HG02610 (cell line): ENCODE measurements at regions not wholly inside any gene's neighbourhood (a gene's known extent, or its start where the extent isn't known, plus 50 kb on each side); places are given as distances from the start of the nearest gene placed in this dataset.

ENCODE experiments used
- ATAC-seq: cut with Tn5 transposase; IDR thresholded peaks from one replicate; pipeline ENCODE4 v1.9.1; 2021; ENCODE audit warnings: mild to moderate bottlenecking, moderate library complexity; ENCODE audit not compliant: unreplicated experiment

DNA sequence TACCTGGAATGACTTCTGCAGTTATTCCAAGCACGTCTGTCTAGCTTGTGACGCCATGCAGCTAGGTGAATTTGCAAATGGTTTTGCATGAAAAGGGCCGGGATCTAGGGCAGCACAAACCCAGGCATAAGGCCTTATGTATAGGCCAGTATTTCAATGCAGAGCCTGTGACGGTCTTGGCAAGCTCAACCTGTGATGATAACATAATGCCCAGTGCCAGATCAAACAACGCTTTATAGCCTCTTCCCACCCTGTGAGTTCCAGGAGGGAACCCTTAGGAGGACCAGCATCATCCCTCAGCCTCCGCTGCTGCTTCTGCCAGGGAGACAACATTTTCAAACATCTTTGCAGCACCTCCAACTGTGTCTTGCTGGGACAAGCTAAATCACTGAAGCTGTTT is 390.7 kb downstream of the INHBA start:
- no peak for ATAC-seq

DNA sequence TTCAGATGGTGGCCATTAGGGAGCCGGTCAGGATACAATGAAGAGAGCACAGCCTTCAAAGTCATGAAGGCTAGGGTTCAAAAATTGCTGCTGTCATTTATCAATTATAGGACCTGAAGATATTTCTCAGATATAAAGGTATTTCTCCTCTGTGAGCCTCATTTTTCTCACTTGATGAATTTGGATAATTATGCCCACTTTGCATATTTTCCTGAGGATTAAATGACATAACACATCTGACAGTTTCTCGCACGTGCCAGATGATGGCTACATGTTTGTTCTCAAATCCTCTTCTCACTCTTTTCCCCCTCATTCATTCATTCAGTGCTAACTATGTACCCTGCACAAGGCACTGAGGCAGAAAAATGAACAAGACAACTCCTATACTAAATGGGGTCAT is 391.6 kb downstream of the INHBA start:
- ATAC-seq, result no peak

DNA sequence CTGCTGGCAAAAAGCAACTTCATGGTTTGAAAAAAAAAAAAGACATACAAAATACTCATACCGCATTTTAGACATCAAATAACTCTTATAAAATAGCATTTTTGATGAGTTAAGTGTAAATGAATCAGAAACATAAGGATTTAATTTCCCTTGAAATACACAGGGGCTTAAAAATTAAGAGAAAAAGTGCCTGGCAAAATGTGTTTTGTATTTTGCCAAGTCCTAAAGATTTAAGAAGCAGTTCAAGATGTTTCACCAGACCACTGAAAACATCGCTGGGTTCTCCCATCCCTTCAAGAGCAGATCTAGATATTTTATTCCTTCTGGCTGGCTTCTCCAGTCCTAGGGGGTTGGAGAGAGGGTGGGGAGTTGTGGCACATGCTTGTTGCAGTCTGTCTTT is 396.4 kb downstream of the INHBA start:
- no peak for ATAC-seq

DNA sequence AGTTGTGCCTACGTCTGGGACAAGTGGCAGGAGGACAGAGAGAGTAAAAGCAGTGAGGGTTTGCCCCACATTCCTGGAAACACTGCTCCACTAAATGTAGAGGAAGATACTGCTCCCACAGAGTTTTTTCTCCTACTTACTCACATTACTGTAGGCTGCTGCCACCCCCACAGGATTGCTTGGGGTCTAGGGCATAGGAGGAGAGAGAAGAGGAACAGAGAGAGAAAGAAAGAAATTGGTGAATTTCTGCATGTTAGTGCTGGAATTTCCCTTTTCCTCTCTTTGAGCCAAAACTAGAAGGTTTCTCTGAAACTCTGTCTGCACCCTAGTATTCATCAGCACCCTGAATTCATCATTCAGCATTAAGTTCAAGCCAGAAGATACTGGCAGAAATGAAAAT is 397.9 kb downstream of the INHBA start:
- ATAC-seq, result no peak

DNA sequence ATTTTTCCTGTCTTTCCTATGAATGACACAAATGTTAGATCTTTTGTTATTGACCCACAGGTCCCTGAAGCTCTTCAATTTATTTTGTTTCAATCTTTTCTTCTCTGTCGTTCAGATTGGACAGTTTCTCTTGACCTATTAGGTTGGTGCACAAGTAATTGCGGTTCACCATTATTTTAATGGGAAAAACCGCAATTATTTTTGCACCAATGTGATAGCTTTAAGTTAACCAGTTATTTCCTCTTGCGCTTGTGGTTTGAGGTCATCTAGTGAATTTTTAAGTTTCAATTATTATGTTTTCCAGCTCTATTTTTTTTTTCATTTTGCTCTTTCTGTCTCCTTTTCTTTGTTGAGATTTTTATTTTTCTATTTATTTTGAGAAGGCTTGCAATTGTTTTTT is 399.2 kb downstream of the INHBA start:
- ATAC-seq, result no peak

DNA sequence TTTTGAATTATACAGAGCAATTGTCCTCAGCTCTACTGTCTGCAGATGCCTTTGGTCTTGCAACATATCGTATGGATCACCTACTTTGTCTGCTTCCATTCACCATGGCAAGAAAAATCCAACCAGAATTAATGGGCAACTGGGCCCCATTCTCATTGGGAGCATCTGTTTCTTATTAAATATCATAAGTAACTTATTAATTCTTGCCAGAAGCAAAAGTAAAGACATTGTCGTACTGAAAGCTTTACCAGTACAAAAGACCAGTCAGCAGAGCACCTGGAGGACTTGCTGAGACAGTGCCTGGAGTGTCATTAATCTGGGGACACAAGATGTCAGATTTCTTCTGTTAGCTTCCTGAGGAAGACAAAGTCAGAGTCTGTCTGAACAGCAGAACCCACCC is 404.5 kb downstream of the INHBA start:
- no peak for ATAC-seq

DNA sequence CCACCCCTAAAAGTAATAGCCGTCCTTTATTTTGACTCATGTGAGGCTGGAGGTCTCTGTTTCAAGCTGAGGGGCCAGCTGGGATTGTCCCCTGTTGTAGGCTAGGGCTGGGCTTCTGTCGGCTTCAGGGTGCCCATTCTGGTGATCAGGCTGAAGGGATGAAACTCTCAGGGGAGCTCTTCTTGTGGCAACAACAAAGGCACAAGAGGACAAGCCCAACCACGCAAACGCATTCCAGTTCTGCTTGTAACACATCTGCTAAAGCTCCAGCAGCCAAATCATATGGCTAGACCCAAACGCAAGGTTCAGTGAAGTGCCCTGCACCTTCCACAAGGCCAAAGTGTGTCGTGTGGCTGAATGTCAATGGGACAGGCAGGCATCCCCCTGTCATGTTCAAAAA is 405.7 kb downstream of the INHBA start:
- ATAC-seq, result no peak

DNA sequence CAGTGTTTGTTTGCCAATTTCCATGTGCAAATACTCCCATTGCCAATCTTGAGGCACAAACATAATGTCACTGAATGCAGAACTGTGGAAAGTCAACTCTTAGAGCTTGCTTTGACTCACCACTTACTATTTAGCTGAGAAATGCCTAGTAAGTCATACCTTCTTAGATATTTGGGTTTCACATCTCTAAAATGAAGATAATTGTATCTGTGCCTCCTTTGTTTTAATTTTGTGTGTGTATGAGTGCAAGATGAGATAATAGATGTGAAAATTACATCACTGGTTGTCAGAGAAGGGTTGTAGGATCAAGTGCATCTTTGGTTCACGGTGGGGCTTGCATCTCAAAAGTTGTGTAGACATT is 407.5 kb downstream of the INHBA start:
- no peak for ATAC-seq

DNA sequence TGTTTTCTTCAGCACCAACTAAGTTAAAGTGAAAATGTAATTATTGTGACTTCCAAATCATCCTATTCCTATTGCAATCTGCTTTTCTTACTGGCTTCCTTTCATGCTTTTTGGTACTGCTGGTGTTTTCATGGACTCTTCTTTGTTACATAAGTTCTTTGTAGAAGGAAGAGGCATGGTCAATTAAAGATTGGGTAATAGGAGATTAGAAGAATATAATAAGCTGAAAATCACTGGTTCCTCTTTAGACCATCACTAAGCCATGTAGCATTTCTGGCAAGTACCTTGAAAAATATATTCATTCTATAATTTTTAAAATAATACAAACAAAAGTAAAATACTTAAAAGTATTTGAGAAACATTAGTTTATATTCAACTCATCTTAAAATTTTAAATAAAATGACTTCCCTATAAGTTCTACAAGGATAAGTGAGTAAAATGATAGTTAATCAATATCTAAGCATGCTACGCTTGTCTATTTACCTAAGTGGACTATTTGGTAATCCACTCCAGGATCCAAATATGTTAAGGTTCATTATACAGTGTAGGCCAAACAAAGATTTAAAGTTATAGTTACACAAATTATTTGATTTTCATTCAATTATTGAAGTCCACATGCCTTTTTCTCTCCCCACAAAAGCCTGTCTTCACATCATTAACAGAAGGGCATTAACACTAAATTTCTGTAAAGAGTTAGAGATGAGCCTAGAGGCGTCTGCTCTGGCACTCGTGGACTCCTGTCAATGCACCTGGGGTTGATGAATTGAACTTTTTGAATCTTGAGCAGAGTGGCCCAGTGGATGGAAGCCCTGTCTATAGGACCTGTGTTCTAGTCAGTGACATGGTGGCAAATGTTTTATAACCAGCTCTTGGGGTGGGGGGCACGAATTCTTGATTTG is 408.1 kb downstream of the INHBA start:
- ATAC-seq, result no peak

DNA sequence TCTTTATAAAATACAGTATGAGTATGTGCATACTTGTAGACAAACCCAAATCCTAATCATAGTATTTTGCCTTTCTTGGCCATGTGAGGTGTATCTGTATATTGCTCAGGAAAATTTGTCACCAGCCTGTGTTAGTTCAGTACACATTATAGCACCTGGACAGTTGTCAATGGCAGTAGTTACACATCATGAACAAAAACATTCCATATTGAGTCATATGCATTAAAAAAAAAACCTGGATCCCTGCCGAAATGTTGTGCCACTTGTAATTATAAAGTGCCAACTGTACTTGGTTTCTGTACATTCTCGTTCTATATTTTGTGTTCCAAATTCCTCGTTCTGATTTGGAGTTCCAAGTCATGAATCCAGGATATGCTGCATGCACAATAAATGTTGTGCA is 410.4 kb downstream of the INHBA start:
- no peak for ATAC-seq

DNA sequence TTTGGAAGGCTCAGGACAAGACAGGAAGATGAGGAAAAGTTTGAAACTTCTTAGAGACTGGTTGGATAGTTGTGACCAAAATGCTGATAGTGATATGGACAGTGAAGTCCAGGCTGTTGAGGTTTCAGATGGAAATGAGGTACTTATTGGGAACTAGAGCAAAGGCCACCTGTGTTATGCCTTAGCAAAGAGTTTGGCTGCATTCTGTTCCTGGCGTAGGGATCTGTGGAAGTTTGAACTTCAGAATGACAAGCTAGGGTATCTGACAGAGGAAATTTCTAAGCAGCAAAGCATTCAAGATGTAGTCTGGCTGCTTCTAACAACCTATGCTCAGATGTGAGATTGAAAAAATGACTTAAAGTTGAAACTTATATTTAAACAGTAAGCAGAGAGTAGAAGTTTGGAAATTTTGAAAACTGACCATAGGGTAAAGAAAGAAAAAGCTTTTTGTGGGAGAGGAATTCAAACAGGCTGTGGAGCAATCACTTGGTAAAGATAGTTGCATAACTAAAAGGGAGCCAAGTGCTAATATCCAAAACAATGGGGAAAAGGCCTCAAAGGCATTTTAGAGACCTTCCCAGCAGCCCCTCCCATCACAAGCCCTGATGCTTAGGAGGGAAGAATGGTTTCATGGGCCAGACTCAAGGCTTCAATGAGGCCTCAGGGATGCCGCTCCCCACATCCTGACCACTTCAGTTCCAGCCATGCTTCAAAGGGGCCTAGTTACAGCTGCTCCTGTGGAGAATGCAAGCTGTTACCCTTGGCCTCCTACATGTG is 415.1 kb downstream of the INHBA start:
- ATAC-seq, result no peak

DNA sequence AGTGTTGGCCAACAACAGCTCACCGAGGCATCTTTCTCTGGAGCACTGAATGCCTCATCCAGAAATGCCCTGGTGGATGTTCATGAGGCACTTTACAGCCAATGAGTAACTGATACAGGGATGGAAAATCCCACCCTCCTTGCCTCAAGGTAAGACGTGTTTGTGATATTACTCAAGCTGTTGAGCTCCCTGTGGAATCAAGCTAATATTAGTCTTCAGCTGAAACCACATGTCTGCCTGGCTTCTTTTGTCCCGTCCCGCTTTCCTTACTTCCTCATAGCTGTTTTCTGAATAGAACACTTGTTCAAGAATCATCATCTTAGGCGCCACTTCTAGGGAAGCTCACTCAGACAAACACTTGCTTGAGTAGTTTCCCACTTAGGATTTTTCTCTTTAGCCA is 422.4 kb downstream of the INHBA start:
- no peak for ATAC-seq

DNA sequence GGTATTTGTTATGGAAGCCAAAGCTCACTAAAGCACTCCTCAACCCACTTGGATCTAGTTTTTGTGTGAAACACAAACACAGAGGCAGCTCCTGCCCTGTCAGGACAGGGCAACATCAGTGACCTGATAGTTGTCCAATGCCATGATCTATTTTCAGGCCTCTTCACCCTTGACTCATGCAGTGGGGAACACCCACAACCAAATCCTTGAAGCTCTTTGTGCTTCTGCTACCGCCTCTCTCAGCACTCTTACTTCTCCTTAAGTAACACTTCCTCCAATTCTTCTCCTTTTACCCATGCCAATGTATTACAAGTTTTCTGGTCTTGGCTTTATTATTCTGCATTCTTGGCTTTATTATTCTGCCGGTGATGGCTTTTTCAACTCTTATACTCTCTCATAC is 425.3 kb downstream of the INHBA start:
- ATAC-seq, result no peak

DNA sequence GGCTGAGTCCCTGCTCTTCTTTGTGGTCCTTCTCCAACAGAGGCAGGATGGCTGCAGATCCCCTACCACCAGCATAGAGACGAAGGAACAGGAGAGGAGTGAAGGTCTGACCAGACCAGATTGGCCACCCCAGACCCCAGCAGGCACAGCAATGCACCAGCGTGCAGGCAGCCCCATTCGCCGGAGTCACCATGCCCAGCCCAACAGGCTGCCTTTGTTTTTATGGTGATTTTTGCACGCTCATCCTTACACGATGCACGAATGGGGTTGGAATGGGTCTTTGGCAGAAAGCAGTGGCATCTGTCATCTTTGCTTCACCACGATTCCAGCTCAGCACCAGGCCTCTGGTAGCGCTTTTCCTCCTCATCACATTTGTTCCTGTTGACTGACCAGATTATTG is 427.6 kb downstream of the INHBA start:
- ATAC-seq, result no peak

DNA sequence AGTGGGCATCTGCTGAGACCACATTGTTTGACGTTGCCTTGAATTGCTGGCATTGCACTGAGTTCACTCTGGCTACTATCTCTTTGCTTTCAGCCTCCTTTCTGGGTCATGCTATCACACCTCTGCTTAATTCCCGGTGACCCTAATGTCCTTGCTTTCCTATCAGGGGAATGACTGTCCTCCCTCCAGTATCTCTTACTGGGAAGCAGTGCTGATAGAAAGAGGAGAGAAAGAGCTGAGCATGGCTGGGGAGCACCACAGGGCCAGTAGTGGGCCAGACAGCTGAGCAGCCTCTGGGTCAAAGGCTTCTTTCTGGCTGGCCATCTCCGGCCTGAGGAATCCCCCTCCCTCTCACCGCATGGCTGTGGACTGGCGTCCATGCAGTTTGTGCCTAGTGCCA is 428.7 kb downstream of the INHBA start:
- ATAC-seq, result no peak

DNA sequence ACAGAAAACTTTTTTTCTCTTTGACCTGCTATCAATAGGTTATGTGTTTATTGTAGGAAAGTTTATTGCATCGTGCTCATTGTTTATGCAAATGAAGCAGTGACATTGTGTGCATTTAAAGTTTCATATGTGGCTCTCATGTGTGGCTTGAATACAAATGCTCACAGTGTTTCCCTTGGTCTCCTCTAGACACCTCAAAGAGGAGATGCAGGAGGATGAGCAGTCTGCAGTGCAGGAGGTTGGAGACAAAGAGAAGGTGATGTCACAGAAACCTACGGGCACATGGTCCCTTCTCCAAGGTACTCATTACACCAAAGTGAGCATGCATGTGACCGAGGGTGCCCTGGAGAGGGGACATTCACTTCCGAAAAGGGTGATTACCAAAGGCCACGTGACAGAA is 430.2 kb downstream of the INHBA start:
- ATAC-seq, result no peak

DNA sequence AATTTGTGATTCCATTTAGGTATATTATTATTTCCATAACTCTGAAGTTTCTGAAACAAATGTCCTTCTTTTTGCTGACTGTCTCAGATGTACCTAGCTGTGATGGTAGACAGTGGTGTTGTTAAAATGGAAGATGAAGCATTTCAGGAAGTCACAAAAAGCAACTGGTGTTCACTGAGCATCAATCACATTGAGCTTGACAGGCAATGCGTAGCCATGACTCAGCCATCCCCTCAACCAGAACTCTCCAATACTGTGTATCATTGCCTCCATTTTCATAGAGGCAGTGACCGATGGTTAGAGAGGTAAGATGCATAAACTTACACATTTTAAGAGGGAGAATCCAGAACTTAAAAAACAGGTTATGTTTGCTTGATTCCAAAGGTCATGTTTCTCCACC is 434.0 kb downstream of the INHBA start:
- no peak for ATAC-seq

DNA sequence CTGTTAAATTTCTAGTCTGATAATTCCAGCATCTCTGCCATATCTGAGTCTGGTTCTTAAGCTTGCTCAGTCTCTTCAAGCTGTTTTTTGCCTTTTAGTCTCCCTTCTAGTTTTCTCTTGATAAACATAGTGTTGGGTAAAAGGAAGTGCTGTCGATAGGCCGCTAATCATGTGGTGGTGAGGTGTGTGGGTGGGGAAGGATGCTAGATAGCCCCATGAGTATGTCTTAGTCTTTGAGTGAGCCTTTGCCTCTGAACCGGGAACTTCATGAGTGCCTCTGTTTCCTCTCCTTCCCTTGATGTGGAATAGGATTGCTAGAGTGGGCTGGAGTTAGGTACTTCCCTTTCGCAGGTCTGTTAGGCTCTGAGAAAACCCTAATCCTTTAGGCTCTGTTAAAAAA is 441.8 kb downstream of the INHBA start:
- peak; percentile 57 for ATAC-seq

DNA sequence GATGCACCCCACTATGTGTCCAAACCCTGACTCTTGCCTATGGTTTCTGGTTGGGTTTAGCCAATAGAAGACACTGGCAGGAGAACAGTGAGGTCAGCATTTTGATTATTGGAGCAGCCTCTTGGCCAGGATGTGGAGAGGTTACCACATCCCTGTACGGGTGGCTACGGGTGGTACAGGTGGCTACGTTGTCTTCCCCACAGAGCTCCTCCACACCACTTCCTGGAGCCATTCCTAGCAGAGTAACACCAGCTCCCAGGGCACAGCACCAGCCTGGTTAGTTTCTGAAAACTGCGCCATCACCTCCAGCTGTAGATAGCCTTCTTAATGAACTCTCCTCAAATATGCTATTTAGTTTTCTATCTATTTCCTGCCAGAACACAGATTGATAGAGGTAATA is 445.2 kb downstream of the INHBA start:
- ATAC-seq, result no peak

DNA sequence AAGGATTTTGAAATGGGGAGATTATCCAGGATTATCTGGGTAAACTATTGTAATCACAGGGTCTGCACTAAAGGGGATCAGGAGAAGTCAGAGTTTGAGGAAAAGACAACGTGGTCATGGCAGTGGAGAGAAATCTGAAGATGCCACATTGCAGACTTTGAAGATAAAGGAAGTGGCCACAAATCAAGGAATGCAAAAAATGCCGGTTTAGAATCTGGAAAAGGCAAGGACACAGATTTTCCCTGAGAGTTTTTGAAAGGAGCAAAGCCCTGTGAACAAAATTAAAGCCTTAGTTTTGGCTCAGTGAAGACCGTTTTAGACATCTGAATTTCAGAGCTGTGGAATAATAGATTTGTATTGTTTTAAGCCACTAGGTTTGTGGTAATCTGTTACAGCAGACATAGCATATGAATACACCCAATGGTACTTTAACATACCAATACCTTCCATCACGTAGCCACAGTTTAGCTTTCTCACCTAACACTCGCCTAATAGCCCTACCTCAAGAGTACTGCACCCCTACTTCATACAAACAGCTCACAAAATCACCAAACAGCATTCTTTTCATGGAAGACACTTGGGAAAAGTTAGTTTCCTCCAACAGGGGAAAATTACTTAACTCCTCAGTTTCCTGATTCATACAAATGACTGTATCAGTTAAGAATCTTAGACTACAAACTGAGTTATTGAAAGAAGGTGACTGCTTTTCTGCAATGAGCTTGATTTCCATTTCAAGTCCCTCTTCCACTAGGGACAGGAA is 446.5 kb downstream of the INHBA start:
- ATAC-seq, result no peak

DNA sequence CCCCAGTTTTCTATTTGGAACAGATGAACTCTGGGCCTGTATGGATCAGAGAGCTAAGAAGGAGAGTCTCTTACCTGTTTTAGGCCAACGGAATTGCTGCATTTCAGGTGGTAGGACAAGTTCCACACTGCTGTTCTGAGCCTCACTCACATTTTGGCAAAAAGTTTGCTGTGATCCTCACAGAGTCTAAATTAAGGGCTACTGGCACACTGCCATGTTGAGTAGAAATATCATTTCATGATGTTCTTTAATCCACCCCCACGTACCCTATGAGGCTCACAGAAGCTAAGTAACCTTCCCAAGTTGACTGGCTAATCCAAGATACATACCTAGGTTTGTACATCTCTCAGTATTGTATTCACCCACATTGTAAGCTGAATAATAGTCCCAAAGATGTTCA is 447.2 kb downstream of the INHBA start:
- no peak for ATAC-seq

DNA sequence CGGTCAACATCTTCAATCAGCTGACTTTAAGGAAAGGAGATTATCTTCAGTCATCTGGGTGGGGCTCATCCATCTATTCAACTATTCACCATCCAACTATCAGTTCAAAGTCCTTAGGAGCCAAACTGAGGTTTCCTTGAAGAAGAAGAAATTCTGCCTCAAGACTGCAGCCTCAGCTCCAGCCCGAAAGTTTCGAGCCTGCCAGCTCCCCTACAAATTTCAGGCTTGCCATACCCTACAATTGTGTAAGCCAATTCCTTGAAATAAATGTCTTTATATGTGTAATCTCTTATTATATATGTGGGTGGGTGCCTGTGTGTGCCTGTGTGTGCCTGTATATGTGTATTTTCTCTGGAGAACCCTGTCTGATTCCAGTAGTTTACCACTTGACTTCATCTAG is 447.8 kb downstream of the INHBA start:
- ATAC-seq, result no peak
